Tibial nerve (tissue), 4 donors: ENCODE measurements at regions not wholly inside any gene's neighbourhood (a gene's known extent, or its start where the extent isn't known, plus 50 kb on each side); places are given as distances from the start of the nearest gene placed in this dataset.
"Not testable (repeated sequence)": the region's sequence is repeated elsewhere in the genome, so short reads cannot be mapped to it uniquely, and the experiment has no call there.

Experiments
- EP300 ChIP-seq, 2 donors: sonication (generic); formaldehyde crosslinking; IDR thresholded peaks; one replicate each; pipeline ENCODE4 v1.6.1; 2017; ENCODE audit warnings: antibody characterized with exemption in 2 of 2, mild to moderate bottlenecking in 1 of 2
- POLR2A ChIP-seq, 2 donors: fragments of 450-650 bp; IDR thresholded peaks; one replicate each; pipeline ENCODE4 v1.6.1; 2017; ENCODE audit warnings: antibody characterized with exemption in 2 of 2, mild to moderate bottlenecking in 2 of 2, moderate library complexity in 2 of 2
- TF ChIP-seq, protein P1 (sequence below), 5 experiments: fragments of 200-600 bp in 3 of 5; fragments of 450-650 bp in 2 of 5; sonication (generic) in 3 of 5; IDR thresholded peaks; one replicate each; pipeline ENCODE4 v1.5.1; 2016 to 2019; ENCODE audit warnings: antibody characterized with exemption in 5 of 5, mild to moderate bottlenecking in 3 of 5, moderate library complexity in 2 of 5

- TF ChIP-seq, protein P1, sequence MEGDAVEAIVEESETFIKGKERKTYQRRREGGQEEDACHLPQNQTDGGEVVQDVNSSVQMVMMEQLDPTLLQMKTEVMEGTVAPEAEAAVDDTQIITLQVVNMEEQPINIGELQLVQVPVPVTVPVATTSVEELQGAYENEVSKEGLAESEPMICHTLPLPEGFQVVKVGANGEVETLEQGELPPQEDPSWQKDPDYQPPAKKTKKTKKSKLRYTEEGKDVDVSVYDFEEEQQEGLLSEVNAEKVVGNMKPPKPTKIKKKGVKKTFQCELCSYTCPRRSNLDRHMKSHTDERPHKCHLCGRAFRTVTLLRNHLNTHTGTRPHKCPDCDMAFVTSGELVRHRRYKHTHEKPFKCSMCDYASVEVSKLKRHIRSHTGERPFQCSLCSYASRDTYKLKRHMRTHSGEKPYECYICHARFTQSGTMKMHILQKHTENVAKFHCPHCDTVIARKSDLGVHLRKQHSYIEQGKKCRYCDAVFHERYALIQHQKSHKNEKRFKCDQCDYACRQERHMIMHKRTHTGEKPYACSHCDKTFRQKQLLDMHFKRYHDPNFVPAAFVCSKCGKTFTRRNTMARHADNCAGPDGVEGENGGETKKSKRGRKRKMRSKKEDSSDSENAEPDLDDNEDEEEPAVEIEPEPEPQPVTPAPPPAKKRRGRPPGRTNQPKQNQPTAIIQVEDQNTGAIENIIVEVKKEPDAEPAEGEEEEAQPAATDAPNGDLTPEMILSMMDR (IDR thresholded peaks at IDR 0.05) = not testable (repeated sequence)
- TF ChIP-seq EP300, POLR2A (IDR thresholded peaks at IDR 0.05): not testable (repeated sequence)
Measured at GRCh38 chr20:55517584-55517983, 487.7 kb downstream of the CBLN4 start.
